Peyer's patch (tissue), 4 donors: ENCODE measurements at regions not wholly inside any gene's neighbourhood (a gene's known extent, or its start where the extent isn't known, plus 50 kb on each side); places are given as distances from the start of the nearest gene placed in this dataset.

ENCODE experiments used
- DNase-seq, 3 donors: peaks; one replicate each; pipeline ENCODE4 v3.0.0-alpha.2; 2017 to 2019
- H3K27ac ChIP-seq, 4 donors: fragments of 200-600 bp; sonication (generic); one replicate each; pipeline ENCODE4 v1.5.1; 2016 to 2019
- H3K27me3 ChIP-seq, 2 donors: fragments of 200-600 bp; sonication (generic); one replicate each; pipeline ENCODE4 v1.5.1; 2019
- H3K36me3 ChIP-seq, 3 donors: fragments of 200-600 bp; sonication (generic); one replicate each; pipeline ENCODE4 v1.5.1; 2016 to 2019
- H3K4me1 ChIP-seq, 4 donors: fragments of 200-600 bp; sonication (generic); one replicate each; pipeline ENCODE4 v1.5.1; 2016 to 2019
- H3K4me3 ChIP-seq, 4 donors: fragments of 200-600 bp; sonication (generic); 1 replicate in 3 of 4; 2 replicates in 1 of 4; pipeline ENCODE4 v1.5.1; 2016 to 2019; ENCODE audit warnings: mild to moderate bottlenecking in 1 of 4
- H3K9me3 ChIP-seq, 4 donors: fragments of 200-600 bp; sonication (generic); one replicate each; pipeline ENCODE4 v1.5.1; 2016 to 2019; ENCODE audit warnings: mild to moderate bottlenecking in 1 of 4
- CTCF ChIP-seq, 6 experiments: fragments of 450-650 bp in 4 of 6; fragments of 200-600 bp in 2 of 6; sonication (generic) in 1 of 6; IDR thresholded peaks; one replicate each; pipeline ENCODE4 v1.5.1; 2017 to 2019; ENCODE audit warnings: antibody characterized with exemption in 6 of 6, mild to moderate bottlenecking in 3 of 6, moderate library complexity in 1 of 6
- POLR2A ChIP-seq, 2 donors: fragments of 450-650 bp; IDR thresholded peaks; one replicate each; pipeline ENCODE4 v1.5.1; 2017; ENCODE audit warnings: antibody characterized with exemption in 2 of 2, mild to moderate bottlenecking in 2 of 2, moderate library complexity in 2 of 2

GRCh38 chr17:77857613-77858012, 100.9 kb upstream of the TNRC6C start:
- no peaks in the 10 kb centered on the region for H3K27me3 ChIP-seq
- TF ChIP-seq CTCF (IDR thresholded peaks at IDR 0.05) (no peak), POLR2A (IDR thresholded peaks at IDR 0.05) (no peak)

GRCh38 chr17:77858291-77859034, 100.0 kb upstream of the TNRC6C start:
- Histone ChIP-seq H3K4me3 (no peak overlapping the region), H3K27ac (no peak overlapping the region), H3K36me3 (no peaks in the 10 kb centered on the region), H3K9me3 (no peaks in the 10 kb centered on the region), H3K4me1 (peaks cover 0 to 4% (median 0%) of the 10 kb centered on the region in 4 donors), H3K27me3 (no peaks in the 10 kb centered on the region)
- no peak for DNase-seq
- TF ChIP-seq POLR2A (IDR thresholded peaks at IDR 0.05), result no peak

More at GRCh38 chr17:77857613-77858012, 100.9 kb upstream of the TNRC6C start:
- no peak overlapping the region for H3K4me3 ChIP-seq
- no peaks in the 10 kb centered on the region for H3K4me1 ChIP-seq
- H3K9me3 ChIP-seq, result no peaks in the 10 kb centered on the region
- H3K36me3 ChIP-seq, result no peaks in the 10 kb centered on the region
- DNase-seq, result no peak
- H3K27ac ChIP-seq, result no peak overlapping the region

- DNase-seq, result no peak
- H3K4me3 ChIP-seq, result no peak overlapping the region
- no peaks in the 10 kb centered on the region for H3K9me3 ChIP-seq
- peaks cover 0 to 12% (median 4%) of the 10 kb centered on the region in 4 donors for H3K4me1 ChIP-seq
- TF ChIP-seq CTCF (IDR thresholded peaks at IDR 0.05), result no peak
- TF ChIP-seq POLR2A (IDR thresholded peaks at IDR 0.05), result no peak
- H3K27me3 ChIP-seq, result no peaks in the 10 kb centered on the region
- H3K36me3 ChIP-seq, result no peaks in the 10 kb centered on the region
- H3K27ac ChIP-seq, result no peak overlapping the region
Measured at GRCh38 chr17:77859035-77859810, 99.3 kb upstream of the TNRC6C start.

- H3K9me3 ChIP-seq, result no peaks in the 10 kb centered on the region
- H3K36me3 ChIP-seq, result no peaks in the 10 kb centered on the region
- no peak for DNase-seq
- TF ChIP-seq POLR2A (IDR thresholded peaks at IDR 0.05), result no peak
- no peak for TF ChIP-seq CTCF (IDR thresholded peaks at IDR 0.05)
- no peak overlapping the region for H3K4me3 ChIP-seq
- H3K4me1 ChIP-seq, result peaks cover 0 to 20% (median 4%) of the 10 kb centered on the region in 4 donors
- H3K27ac ChIP-seq, result no peak overlapping the region
- H3K27me3 ChIP-seq, result no peaks in the 10 kb centered on the region
Measured at GRCh38 chr17:77861133-77861695, 97.3 kb upstream of the TNRC6C start.

GRCh38 chr17:77861981-77862645, 96.4 kb upstream of the TNRC6C start:
- Histone ChIP-seq H3K4me3 (no peak overlapping the region), H3K4me1 (peaks cover 0 to 20% (median 4%) of the 10 kb centered on the region in 4 donors), H3K36me3 (no peaks in the 10 kb centered on the region), H3K9me3 (no peaks in the 10 kb centered on the region), H3K27me3 (no peaks in the 10 kb centered on the region), H3K27ac (no peak overlapping the region)
- no peak for TF ChIP-seq POLR2A (IDR thresholded peaks at IDR 0.05)
- TF ChIP-seq CTCF (IDR thresholded peaks at IDR 0.05), result no peak
- no peak for DNase-seq
